Glomerular endothelial cell (primary cell): ENCODE measurements at regions not wholly inside any gene's neighbourhood (a gene's known extent, or its start where the extent isn't known, plus 50 kb on each side); places are given as distances from the start of the nearest gene placed in this dataset.
"Not testable (repeated sequence)": the region's sequence is repeated elsewhere in the genome, so short reads cannot be mapped to it uniquely, and the experiment has no call there.

ENCODE experiments used
- DNase-seq: peaks from one replicate; pipeline ENCODE4 v3.0.0-alpha.2; 2011; ENCODE audit warnings: low read depth, low spot score; ENCODE audit errors: extremely low read depth

DNA sequence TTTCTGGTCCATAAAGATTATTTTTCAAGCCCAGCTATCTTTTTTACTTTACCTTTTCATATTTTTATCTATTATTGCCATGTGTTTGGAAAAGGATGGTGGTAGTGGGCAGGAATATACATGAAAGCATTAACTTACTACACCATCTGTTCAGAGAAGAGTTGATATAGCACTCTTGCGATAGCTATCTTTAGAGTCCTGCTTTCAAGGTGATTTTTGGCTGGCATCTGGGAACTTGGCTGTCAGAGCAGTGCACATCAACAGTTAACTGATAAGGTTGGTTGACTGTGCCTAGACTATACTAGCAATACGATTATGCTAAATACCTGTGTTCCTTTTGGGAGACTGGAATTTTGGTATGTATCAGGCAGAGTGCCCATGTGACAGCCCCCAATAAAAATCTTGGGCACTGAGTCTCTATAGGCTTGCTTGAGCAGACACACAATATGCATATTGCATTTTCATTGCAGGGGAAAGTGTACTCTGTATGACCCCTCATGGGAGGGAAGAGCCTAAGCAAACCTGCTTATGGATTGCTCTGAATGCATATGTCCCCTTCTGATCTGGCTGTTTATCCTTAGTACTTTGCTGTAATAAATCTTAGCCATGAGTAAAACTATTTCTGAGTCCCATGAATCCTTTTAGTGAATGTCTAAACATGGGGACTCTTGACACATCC is 227.6 kb upstream of the C9orf72 start:
- DNase-seq, result no peak

DNA sequence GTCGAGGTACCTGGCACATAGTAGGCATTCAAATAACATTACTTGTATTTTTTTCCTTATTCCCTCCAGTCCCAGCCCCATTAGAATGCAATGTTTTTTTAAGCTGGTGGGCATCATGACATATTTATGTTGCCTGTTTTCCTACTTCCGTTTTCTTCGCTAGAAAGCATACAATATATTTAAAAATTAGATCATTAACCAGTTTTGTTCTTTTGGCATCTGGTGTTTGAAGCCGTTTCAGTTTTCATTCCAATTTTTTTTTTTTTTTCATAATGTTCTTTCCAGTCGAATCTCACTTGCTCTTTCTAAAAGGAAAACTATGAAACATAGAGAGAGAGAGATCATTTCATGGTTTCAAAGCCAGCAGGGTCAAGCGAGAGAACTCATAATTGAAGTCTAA is 228.3 kb upstream of the C9orf72 start:
- no peak for DNase-seq

DNA sequence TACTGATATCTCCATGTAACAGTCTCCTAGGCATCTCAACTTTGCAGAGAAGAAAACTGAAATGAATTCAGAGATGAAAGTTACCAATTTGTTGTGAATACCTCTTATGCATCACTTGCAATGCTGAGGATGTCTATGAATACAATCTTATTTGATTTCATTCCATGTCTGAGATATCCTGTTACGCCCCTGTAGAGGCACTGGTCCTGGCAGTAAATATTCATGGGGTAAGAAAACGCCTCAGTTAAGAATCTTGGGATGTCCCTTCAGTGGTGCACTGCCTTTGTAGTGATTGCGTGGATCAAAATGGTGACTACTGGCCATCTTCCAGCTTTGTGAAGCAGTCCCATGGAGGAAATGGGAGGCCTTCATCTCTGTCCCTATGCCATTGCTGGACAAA is 229.1 kb upstream of the C9orf72 start:
- DNase-seq, result no peak

DNA sequence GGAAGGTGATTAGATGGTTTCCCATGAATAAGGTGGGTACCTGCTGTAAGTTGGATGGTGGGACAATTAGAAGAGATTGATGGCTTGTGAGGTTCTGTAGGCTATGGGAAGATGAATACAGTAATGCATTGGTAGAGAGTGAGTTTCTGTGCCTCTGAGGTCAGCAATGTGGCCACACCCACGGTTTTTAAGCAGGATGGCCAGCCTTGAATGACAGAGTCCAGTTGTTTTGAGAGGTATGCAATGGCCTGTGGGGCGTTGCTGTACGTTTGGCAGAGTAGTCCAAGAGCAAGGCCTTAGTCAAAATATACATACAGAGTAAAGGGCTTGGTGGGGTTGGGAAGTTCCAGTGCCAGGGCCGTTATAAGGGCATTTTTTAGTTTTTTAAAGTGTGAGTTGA is 235.6 kb upstream of the C9orf72 start:
- no peak for DNase-seq

DNA sequence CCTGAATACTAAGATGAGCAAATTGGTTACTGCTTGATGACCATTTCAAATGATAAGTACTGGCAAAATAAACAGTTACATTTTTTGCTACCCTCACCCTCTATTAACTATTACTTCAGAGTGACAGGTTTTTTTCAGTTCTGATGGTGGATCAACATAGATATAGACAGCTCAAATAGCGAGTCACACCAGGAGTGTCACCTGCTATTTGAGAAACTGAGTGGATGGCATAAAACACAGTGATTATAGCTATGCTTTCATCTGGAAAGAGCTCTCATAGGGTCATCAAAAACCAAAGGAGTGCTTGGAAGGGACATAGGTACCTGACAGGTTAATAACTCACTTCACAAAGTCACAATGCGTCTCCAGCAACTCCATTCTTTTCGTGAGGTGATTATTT is 244.5 kb upstream of the C9orf72 start:
- no peak for DNase-seq

DNA sequence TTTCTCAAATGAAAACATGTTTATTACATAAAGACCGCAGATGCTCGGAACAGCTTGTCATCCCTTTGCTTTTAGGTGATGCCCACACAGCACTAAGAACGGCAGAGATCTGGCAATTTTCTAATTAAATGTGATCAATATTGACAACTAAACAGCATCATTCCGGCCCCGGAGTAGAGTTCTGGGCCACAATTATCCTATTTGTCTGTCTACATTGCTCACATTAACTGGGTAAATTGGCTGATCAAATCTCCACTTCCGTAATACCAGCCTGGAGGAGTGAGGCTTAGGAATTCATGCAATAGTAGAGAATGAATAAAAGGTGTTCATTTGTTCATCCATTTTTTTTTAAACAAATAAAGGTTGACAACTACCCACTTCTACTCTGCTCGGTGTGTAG is 245.1 kb upstream of the C9orf72 start:
- DNase-seq, result no peak

DNA sequence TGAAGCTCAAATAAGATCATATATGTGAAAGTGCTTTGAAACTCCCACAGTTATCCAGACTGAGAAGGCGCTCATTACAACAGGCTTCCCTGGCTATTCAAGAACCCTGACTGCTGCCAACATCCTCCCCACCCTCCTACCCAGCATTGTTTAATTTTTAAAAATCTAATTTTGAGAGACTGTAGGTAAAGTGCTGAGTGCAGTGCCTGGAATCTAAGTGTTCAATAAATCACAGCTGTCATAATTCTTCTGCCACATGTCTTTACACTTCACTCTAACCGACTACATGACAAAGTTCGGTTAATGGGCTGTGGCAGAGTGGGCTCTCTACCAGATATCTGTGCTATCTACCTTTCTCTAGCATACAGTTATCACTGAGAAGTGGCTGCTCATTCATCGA is 255.6 kb upstream of the C9orf72 start:
- no peak for DNase-seq

DNA sequence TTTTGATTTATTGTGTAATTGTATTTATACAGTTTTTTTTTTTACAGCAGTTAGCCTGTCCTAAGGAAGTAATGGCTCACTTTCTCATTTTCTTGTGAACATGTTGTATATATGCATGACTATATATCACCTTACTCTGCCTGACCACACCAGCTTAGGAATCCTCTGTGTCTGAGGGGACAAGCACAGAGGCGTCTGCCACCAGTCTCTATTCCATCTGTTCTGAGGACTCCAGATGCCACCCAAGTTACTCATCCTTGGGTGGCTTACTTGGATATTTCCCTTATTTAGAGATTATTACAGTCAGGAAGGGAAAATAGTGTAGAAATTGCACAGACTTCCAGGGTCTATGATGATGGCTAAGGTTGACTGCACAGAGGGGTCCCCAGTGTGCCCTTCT is 256.3 kb upstream of the C9orf72 start:
- no peak for DNase-seq

DNA sequence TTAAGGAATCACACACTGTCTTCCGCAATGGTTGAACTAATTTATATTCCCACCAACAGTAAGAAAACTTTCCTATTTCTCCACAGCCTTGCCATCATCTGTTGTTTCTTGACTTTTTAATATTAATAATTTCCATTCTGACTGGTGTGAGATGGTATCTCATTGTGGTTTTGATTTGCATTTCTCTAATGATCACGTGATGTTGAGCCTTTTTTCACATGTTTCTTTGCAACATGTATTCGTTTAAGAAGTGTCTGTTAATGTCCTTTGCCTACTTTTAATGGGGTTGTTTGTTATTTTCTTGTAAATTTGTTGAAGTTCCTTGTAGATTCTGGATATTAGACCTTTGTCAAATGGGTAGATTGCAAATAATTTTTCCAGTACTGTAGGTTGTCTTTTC is 258.8 kb upstream of the C9orf72 start:
- not testable (repeated sequence) for DNase-seq

- DNase-seq, result no peak
Measured at GRCh38 chr9:27835286-27835685, 262.0 kb upstream of the C9orf72 start.

DNA sequence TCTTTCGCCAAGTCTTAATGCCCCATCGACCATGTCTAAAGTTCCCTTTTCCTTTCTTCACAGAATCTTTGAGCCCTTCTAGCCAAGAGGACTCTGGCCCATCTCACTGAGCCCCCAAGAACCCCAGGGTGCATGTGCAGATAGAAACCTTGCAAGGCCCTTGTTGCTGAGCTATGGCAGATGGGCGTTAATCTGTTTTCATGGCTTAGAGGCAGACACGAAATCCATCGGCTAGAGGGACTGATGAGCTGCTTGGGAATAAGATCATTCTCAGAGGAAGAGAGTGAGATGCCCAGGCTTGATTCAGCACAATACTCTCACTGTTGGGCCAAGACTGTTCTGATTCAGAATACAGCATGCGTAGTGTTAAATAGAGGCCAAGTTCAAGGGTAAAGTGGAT is 262.5 kb upstream of the C9orf72 start:
- DNase-seq, result no peak

DNA sequence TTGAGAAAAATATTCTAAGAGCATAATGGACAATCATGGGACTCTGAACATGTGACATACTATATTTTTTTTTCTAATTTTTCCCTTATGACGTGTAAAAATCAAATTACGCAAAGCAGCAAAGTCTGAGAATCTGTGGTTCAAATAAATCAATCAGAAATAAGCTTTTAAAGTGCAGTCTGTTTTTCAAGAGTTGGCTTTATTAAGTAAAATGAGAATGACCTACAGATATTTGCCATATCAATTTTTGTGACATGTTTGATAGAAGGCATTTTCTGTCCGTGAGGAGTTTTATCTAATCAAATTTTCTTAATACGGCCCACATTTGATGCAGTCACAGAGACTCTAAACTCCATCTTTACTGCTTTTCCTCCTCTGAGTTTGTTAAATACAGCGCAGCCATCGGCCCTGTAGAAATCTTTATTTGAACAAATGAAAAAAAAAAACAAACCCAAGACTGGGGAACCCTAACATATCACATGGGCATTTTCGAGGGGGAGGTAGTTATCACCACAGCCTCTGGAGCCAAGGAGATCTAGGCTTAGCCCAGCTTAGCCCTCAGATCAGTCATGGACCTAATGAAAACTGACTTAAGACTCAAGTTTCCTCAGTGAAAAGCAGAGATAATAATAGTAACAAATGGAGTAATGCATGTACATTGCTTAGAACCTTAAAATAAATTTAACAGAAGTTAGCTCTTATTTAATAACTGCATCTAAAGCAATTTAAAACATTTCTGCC is 263.6 kb upstream of the C9orf72 start:
- DNase-seq, result no peak

DNA sequence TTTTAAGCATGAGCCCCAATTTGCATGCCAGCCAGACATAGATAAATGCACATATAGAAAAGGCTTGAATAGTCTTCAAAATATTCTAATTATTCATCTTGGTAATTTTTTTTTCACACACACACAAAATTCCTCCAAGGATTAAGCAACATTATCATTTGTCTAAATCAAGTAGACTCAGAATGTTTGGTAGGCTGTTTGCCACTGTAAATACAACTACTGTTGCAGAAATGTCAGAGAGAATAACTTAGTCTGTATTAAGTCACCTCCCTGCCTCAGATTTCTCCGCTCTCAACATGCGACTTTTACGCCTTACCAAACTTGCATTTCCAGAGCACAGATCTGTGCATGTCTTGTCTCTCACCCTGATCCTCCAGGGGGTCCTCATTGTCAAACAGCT is 265.6 kb upstream of the C9orf72 start:
- DNase-seq, result no peak

DNA sequence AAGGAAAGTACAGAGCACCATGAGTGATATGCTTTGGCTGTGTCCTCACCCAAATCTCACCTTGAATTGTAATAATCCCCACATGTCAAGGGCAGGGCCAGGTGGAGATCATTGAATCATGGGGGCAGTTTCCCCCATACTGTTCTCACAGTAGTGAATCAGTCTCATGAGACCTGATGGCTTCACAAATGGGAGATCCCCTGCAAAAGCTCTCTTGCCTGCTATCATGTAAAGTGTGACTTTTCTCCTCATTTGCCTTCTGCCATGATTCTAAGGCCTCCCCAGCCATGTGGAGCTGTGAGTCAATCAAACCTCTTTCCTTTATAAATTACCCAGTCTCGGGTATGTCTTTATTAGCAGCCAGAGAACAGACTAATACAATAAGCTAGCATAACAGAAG is 266.5 kb upstream of the C9orf72 start:
- DNase-seq, result not testable (repeated sequence)

DNA sequence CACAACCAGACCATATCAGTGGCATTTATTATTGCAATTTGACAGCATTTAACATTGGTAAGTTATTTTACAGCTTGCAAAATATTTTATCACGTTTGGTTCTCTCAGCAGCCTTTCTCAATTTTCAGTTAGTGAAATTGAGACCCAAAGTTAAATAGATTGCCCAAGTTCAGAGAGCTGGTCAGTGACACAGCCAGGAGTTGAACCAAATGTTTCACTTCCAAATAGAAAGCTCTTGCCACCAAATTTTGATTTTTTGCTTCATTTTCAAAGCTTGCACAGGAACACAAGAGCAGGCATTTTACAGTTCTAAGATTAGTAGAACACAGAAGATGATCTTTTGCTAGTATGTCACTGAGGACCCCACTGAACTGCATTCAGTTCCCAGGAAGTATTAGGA is 271.5 kb upstream of the C9orf72 start:
- no peak for DNase-seq

GRCh38 chr9:27847380-27847779 is 274.1 kb upstream of the C9orf72 start:
- no peak for DNase-seq

DNA sequence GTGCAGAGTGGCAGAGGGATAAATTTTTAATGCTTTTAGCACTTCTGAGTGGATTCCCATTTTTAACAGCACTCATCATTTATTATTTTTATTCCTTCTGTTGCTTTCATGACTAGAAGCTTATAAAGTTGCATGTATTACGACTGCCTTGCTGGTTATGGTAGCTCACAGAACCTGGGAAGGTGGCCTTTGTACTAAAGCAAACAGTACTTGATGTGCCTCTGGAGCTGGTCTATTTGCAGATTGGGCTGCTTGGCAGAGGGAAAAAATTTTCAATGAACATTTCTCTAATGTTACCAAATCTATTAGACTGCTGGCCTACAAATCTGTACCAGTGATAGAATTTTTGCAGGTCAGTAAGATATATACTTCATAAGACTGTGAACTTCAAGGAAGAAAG is 274.5 kb upstream of the C9orf72 start:
- no peak for DNase-seq

DNA sequence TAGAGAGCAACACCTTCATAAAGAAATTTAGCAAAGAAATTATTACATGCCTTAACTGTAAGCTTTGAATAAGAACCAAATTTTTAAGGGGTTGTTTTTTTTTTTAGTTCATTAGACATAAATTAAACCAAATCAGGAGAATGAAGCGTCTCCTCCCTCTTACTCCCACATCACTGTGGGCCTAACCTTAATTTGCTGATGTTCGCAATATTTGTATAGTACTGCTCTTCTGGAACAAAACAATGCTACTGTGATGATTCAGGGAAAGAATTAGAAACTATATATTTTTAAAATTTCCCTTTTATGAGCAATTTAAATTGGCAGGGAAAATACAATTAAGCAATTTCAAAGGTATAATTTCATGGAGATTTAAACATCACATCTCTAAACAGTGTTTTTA is 275.0 kb upstream of the C9orf72 start:
- no peak for DNase-seq

GRCh38 chr9:27851858-27852257 is 278.6 kb upstream of the C9orf72 start:
- DNase-seq, result no peak

- DNase-seq, result no peak
Measured at GRCh38 chr9:27853529-27853928, 280.2 kb upstream of the C9orf72 start.

DNA sequence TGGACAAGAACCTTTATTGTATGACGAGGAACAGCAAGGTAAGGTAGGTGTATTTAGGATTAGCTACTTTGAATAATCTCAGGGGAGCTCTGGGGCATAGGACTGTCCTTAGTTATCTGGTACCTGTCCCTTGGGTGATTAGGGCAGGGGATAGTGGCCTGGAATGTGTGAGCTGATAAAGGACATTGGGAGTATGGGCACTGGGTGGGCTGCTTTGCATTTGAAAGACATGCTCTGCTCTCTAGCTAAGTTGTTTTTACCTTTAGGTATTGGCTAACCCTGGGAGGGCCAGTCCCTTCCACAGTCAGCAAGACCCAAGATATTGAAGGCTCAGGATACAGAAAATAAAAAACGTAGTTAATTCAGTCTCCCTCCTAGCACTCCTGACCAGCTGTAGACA is 282.8 kb upstream of the C9orf72 start:
- no peak for DNase-seq

- no peak for DNase-seq
Measured at GRCh38 chr9:27856748-27857147, 283.5 kb upstream of the C9orf72 start.

DNA sequence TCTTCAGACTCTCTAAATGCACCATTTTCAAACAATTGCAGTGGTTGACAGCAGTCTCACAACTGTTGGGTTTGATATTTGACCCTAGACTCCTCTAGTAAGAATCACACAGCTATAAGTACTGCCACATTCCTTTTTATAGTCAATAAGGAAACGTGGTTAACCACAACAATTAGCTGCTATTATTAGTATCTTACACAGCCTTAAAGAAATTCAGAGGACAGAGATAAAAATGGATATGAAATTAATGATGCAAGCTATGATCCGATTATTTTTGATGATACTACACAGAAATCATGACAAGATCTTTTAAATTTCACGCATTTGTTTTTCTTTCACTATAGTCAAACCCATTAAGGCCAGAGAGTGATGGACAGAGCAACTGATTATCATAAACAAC is 288.6 kb upstream of the C9orf72 start:
- DNase-seq, result no peak
